ENCODE measurements at regions not wholly inside any gene's neighbourhood (a gene's known extent, or its start where the extent isn't known, plus 50 kb on each side); places are given as distances from the start of the nearest gene placed in this dataset.

DNA sequence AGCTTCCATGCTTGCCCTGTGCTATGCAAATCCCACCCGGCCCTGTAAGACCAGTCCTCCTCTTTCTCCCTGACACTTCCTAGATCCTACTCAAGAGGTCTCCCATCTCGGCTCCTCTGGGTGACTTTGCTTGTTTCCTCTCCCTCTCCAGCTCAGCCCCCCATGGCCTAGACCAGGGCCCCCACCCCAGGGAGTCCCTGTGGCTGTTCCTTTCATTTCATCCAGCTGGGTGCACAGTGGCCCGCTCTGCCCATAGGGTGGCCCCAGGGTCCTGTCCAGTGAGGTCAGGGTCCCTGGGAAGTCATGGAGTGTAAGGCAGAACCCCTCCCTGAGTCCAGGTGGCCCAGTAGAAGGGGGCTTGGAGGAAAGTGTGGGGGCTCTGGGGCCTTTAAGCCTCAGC is 52.3 kb upstream of the NKX1-1 start:
- H3K4me1 Mint-ChIP-seq = no peaks in the 10 kb centered on the region
- peaks cover 0 to 6% (median 2%) of the 10 kb centered on the region in 6 donors for H3K9me3 Mint-ChIP-seq
- H3K36me3 Mint-ChIP-seq = peaks cover 0 to 5% (median 0%) of the 10 kb centered on the region in 3 donors
- no peak for DNase-seq
- no peak overlapping the region for H3K4me3 Mint-ChIP-seq
- no peak overlapping the region for H3K27ac Mint-ChIP-seq
- peaks cover 0 to 18% (median 5%) of the 10 kb centered on the region in 3 donors for H3K27me3 Mint-ChIP-seq (ENCODE audit: low read depth in 3 of 3)
